ENCODE measurements at regions not wholly inside any gene's neighbourhood (a gene's known extent, or its start where the extent isn't known, plus 50 kb on each side); places are given as distances from the start of the nearest gene placed in this dataset.

DNA sequence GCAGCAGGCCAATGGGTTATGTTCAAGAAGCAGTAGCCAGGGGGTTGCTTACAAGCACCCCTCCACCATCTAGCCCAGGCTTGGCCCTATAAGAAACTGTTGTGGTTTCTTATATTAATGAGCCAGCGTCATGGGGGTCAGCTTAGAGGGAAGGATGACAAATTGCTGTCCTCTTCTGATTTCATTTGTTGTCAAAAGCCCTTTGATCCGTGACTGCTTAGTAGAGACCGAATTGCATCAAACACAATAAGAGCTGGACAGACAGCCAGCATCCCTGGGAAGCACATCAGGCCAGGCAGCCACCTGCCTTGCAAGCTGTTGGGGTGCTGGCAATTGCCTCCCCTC, 206.6 kb upstream of the SETBP1 start:
- POLR2A ChIA-PET: no interaction called here
- intact Hi-C loops (cut with micrococcal nuclease): no loop called here
- CTCF ChIA-PET: no interaction called here

DNA sequence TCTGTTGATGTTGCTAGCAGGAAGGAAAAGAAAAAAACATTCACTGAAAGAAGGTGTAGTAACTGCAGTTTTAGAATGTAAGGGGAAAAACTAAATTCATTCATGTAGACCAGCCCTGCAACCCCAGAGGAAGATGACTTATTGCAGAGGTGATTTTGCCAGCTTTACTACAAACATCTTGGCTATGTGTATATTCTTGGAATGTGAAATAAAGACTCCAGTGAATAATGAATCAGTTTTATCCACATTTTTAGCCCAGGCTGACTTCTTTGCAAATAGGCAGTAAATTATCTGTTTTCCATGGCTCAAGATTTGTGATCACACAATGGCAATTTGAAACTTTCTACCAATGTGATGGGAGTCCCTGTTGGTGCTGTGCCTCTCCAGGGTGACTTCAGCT, 206.1 kb upstream of the SETBP1 start:
- peaks cover 14 to 15% of the 10 kb centered on the region in 2 experiments; a peak in 2 of 4 replicates for H3K9me3 ChIP-seq (ENCODE audit: control insufficient read depth in 1 of 2, insufficient read depth in 1 of 2, low read depth in 1 of 2, low read length in 2 of 2)
- H3K9ac ChIP-seq (ENCODE audit: low read length): no peak overlapping the region
- no TSS peak for BruUV-seq (replicated peaks)
- no peaks in the 10 kb centered on the region for H3K27me3 ChIP-seq (ENCODE audit: insufficient read depth, low read length)
- no peaks in the 10 kb centered on the region for H3K79me2 ChIP-seq (ENCODE audit: insufficient read depth, low read length)
- ChIA-PET RAD21 (ENCODE audit: low non-redundant PET in 1 of 2, low total read pairs in 2 of 2, uncharacterized antibody in 2 of 2, unreplicated experiment in 2 of 2) (no interaction called here), CTCF (no interaction called here), POLR2A (no interaction called here)
- H3K9me2 ChIP-seq (ENCODE audit: insufficient read depth): no peaks in the 10 kb centered on the region
- no peaks in the 10 kb centered on the region for H3K36me3 ChIP-seq (ENCODE audit: control insufficient read depth in 1 of 2, insufficient read depth in 2 of 2, low read length in 2 of 2)
- H3K27ac ChIP-seq (ENCODE audit: low read depth, low read length): no peak overlapping the region
- no peak overlapping the region for H2AFZ ChIP-seq (ENCODE audit: low read depth, low read length, poor library complexity, severe bottlenecking)
- H3K4me3 ChIP-seq (replicated peaks in 1 of 2; ENCODE audit: low read depth in 1 of 2, low read length in 2 of 2): no peak overlapping the region
- ATAC-seq (no peak), DNase-seq (ENCODE audit: low read depth, low spot score) (no peak)
- no peak overlapping the region for H3K4me2 ChIP-seq (ENCODE audit: low read length)
- TF ChIP-seq EZH2 (IDR thresholded peaks at IDR 0.05) (no peak), YY1 (IDR thresholded peaks at IDR 0.05; ENCODE audit: extremely low read depth, insufficient replicate concordance, low read depth, low read length) (no peak), POLR2A (IDR thresholded peaks at IDR 0.05; ENCODE audit: borderline replicate concordance, extremely low read depth, insufficient read depth, insufficient read length) (no peak), FOSL1 (IDR thresholded peaks at IDR 0.05; ENCODE audit: low read depth) (no peak), CEBPB (IDR thresholded peaks at IDR 0.05; ENCODE audit: low read depth) (no peak), POLR2AphosphoS5 (IDR thresholded peaks at IDR 0.05; ENCODE audit: low read depth, low read length) (no peak), JUND (IDR thresholded peaks at IDR 0.05) (no peak), CBX3 (IDR thresholded peaks at IDR 0.05; ENCODE audit: low read depth) (no peak), ZFX (IDR thresholded peaks at IDR 0.05) (no peak), SP1 (IDR thresholded peaks at IDR 0.05; ENCODE audit: low read depth) (no peak), ELF1 (IDR thresholded peaks at IDR 0.05; ENCODE audit: borderline replicate concordance, low read depth) (no peak)
- TF ChIP-seq, protein P1, sequence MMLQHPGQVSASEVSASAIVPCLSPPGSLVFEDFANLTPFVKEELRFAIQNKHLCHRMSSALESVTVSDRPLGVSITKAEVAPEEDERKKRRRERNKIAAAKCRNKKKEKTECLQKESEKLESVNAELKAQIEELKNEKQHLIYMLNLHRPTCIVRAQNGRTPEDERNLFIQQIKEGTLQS (IDR thresholded peaks at IDR 0.05): no peak
- TF ChIP-seq, protein P2, sequence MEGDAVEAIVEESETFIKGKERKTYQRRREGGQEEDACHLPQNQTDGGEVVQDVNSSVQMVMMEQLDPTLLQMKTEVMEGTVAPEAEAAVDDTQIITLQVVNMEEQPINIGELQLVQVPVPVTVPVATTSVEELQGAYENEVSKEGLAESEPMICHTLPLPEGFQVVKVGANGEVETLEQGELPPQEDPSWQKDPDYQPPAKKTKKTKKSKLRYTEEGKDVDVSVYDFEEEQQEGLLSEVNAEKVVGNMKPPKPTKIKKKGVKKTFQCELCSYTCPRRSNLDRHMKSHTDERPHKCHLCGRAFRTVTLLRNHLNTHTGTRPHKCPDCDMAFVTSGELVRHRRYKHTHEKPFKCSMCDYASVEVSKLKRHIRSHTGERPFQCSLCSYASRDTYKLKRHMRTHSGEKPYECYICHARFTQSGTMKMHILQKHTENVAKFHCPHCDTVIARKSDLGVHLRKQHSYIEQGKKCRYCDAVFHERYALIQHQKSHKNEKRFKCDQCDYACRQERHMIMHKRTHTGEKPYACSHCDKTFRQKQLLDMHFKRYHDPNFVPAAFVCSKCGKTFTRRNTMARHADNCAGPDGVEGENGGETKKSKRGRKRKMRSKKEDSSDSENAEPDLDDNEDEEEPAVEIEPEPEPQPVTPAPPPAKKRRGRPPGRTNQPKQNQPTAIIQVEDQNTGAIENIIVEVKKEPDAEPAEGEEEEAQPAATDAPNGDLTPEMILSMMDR (IDR thresholded peaks at IDR 0.05 in 2 of 3, conservative IDR thresholded peaks at IDR 0.05 in 1 of 3; ENCODE audit: borderline replicate concordance in 1 of 3, insufficient read depth in 1 of 3, low read depth in 2 of 3, low read length in 2 of 3): no peak
- no peaks in the 10 kb centered on the region for H3K4me1 ChIP-seq (ENCODE audit: control insufficient read depth in 1 of 2, insufficient read depth in 2 of 2, low read length in 2 of 2)
- no peaks in the 10 kb centered on the region for H4K20me1 ChIP-seq (ENCODE audit: insufficient read depth)
- intact Hi-C loops (cut with micrococcal nuclease): no loop called here

More for the DNA sequence above, 206.6 kb upstream of the SETBP1 start:
- H3K27me3 ChIP-seq (ENCODE audit: insufficient read depth, low read length): no peaks in the 10 kb centered on the region
- no peaks in the 10 kb centered on the region for H3K9me2 ChIP-seq (ENCODE audit: insufficient read depth)
- DNase-seq (ENCODE audit: low read depth, low spot score) (no peak), ATAC-seq (no peak)
- RAD21 ChIA-PET (ENCODE audit: low non-redundant PET in 1 of 2, low total read pairs in 2 of 2, uncharacterized antibody in 2 of 2, unreplicated experiment in 2 of 2): no interaction called here
- no peak for TF ChIP-seq FOSL1 (IDR thresholded peaks at IDR 0.05; ENCODE audit: low read depth)
- H3K9ac ChIP-seq (ENCODE audit: low read length): no peak overlapping the region
- no peaks in the 10 kb centered on the region for H3K79me2 ChIP-seq (ENCODE audit: insufficient read depth, low read length)
- no peaks in the 10 kb centered on the region for H3K36me3 ChIP-seq (ENCODE audit: control insufficient read depth in 1 of 2, insufficient read depth in 2 of 2, low read length in 2 of 2)
- BruUV-seq (replicated peaks): no TSS peak
- H3K9me3 ChIP-seq (ENCODE audit: control insufficient read depth in 1 of 2, insufficient read depth in 1 of 2, low read depth in 1 of 2, low read length in 2 of 2): peaks cover 14 to 15% of the 10 kb centered on the region in 2 experiments; a peak in 2 of 4 replicates
- H3K4me2 ChIP-seq (ENCODE audit: low read length): no peak overlapping the region
- H3K4me3 ChIP-seq (replicated peaks in 1 of 2; ENCODE audit: low read depth in 1 of 2, low read length in 2 of 2): no peak overlapping the region
- H3K27ac ChIP-seq (ENCODE audit: low read depth, low read length): no peak overlapping the region
- no peaks in the 10 kb centered on the region for H3K4me1 ChIP-seq (ENCODE audit: control insufficient read depth in 1 of 2, insufficient read depth in 2 of 2, low read length in 2 of 2)
- no peak overlapping the region for H2AFZ ChIP-seq (ENCODE audit: low read depth, low read length, poor library complexity, severe bottlenecking)
- H4K20me1 ChIP-seq (ENCODE audit: insufficient read depth): no peaks in the 10 kb centered on the region

All from HCT116 (cell line).